NB4 (cell line): ENCODE measurements at regions not wholly inside any gene's neighbourhood (a gene's known extent, or its start where the extent isn't known, plus 50 kb on each side); places are given as distances from the start of the nearest gene placed in this dataset.

Experiments
- DNase-seq: peaks from one replicate; pipeline ENCODE4 v3.0.0; 2010; ENCODE audit warnings: low read depth
- H3K4me3 ChIP-seq: one replicate; pipeline ENCODE4 v1.5.1; 2011; ENCODE audit warnings: mild to moderate bottlenecking, low read depth, low read length, moderate library complexity
- CTCF ChIP-seq: IDR thresholded peaks from one replicate; pipeline ENCODE4 v1.5.1; 2012; ENCODE audit warnings: low read depth, low read length
- MAX ChIP-seq: IDR thresholded peaks from 2 replicates; pipeline ENCODE4 v1.6.1; 2011; ENCODE audit warnings: low read depth, low read length
- MYC ChIP-seq: IDR thresholded peaks from 2 replicates; pipeline ENCODE4 v1.6.1; 2011; ENCODE audit warnings: low read depth, low read length
- POLR2A ChIP-seq: IDR thresholded peaks from 2 replicates; pipeline ENCODE4 v1.6.1; 2011; ENCODE audit warnings: mild to moderate bottlenecking; ENCODE audit not compliant: insufficient read length; ENCODE audit errors: extremely low read depth

- no peak for DNase-seq
- H3K4me3 ChIP-seq, result no peak overlapping the region
- TF ChIP-seq POLR2A (no peak), MYC (no peak), MAX (no peak), CTCF (no peak)
Measured at GRCh38 chr3:107025961-107026360, 351.3 kb upstream of the CCDC54 start.

- TF ChIP-seq POLR2A (no peak), MYC (no peak), CTCF (no peak), MAX (no peak)
- no peak overlapping the region for H3K4me3 ChIP-seq
- DNase-seq, result no peak
Measured at GRCh38 chr3:107028086-107028485, 349.2 kb upstream of the CCDC54 start.

- H3K4me3 ChIP-seq, result no peak overlapping the region
- TF ChIP-seq MYC (no peak), POLR2A (no peak), CTCF (no peak), MAX (no peak)
- no peak for DNase-seq
Measured at GRCh38 chr3:107028626-107029025, 348.6 kb upstream of the CCDC54 start.

- TF ChIP-seq CTCF, result no peak
- TF ChIP-seq MAX, result no peak
- TF ChIP-seq POLR2A, result no peak
- TF ChIP-seq MYC, result no peak
- no peak for DNase-seq
- H3K4me3 ChIP-seq, result no peak overlapping the region
Measured at GRCh38 chr3:107032111-107032510, 345.1 kb upstream of the CCDC54 start.

- no peak for TF ChIP-seq POLR2A
- no peak for TF ChIP-seq CTCF
- no peak for TF ChIP-seq MAX
- no peak for TF ChIP-seq MYC
- no peak for DNase-seq
- no peak overlapping the region for H3K4me3 ChIP-seq
Measured at GRCh38 chr3:107034142-107034541, 343.1 kb upstream of the CCDC54 start.

- no peak for DNase-seq
- no peak for TF ChIP-seq MAX
- no peak for TF ChIP-seq MYC
- no peak for TF ChIP-seq POLR2A
- TF ChIP-seq CTCF, result no peak
Measured at GRCh38 chr3:107035176-107035575, 342.1 kb upstream of the CCDC54 start.

More at GRCh38 chr3:107035176-107035575, 342.1 kb upstream of the CCDC54 start:
- H3K4me3 ChIP-seq, result no peak overlapping the region
